ENCODE measurements at regions not wholly inside any gene's neighbourhood (a gene's known extent, or its start where the extent isn't known, plus 50 kb on each side); places are given as distances from the start of the nearest gene placed in this dataset.
A peak's percentile ranks its signal among the peaks of the same experiment; 100 is the strongest.
"Not testable (repeated sequence)": the region's sequence is repeated elsewhere in the genome, so short reads cannot be mapped to it uniquely, and the experiment has no call there.

DNA sequence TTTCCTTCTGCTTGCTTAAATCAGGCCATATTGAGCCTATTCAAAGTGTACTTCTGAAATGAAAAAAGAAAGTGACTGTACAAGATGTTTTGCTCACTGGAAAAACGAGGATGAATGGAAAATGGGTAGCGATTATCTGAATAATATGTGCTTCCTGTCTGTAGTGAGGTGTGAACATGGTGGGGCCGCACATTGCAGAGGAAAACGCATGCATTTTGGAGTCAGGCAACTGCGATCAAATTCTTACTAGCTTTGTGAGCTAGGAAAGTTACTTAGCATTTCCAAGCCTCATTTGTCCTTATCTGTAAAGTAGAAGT is 73.0 kb upstream of the PRSS3 start:
- no peak for TF ChIP-seq CTCF (IDR thresholded peaks at IDR 0.05)
- ATAC-seq (ENCODE audit: low FRiP score) (no peak), DNase-seq (ENCODE audit: low spot score) (no peak)

DNA sequence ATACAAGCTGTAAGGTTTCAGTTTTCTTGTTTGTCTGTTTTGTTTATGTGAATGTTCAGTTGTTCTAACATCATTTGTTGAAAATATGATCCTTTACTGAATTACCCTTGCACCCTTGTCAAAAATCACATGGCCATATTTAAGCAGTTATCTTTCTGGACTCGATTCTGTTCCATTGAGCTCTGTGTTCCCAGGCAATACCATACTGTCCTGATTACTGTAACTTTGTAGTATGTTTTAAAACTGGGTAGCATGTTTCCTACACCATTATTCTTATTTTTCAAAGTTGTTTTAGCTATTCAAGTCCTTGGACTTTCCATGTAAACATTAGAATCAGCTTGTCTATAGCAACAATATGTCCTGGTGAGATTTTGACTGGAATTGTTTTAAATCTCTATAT is 66.7 kb upstream of the PRSS3 start:
- no peak for DNase-seq (ENCODE audit: low spot score)
- no peak for TF ChIP-seq CTCF (IDR thresholded peaks at IDR 0.05)
- ATAC-seq (ENCODE audit: low FRiP score): no peak

DNA sequence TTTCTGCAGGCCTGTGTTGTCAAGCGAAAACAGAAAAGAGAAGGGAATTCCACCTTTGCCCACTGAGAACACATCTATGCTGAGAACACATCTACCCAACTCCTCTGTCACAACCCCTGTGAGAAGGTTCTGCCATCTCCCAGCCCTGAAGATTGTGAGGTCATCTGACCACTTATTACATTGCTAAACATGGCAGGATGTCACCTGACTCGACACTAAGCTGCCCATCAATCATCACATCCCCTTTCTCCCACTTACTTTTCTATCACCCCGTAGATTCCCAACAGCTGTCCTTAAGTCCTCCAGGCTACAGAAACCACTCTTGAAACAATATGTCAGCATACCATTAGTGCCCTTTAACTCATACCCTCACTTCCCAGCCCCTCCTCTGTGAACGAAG is 64.2 kb upstream of the PRSS3 start:
- DNase-seq (ENCODE audit: low spot score) (no peak), ATAC-seq (ENCODE audit: low FRiP score) (no peak)
- TF ChIP-seq CTCF (IDR thresholded peaks at IDR 0.05): no peak

GRCh38 chr9:33731625-33732024 is 63.7 kb upstream of the PRSS3 start:
- TF ChIP-seq CTCF (IDR thresholded peaks at IDR 0.05): no peak
- DNase-seq (ENCODE audit: low spot score) (no peak), ATAC-seq (ENCODE audit: low FRiP score) (no peak)

DNA sequence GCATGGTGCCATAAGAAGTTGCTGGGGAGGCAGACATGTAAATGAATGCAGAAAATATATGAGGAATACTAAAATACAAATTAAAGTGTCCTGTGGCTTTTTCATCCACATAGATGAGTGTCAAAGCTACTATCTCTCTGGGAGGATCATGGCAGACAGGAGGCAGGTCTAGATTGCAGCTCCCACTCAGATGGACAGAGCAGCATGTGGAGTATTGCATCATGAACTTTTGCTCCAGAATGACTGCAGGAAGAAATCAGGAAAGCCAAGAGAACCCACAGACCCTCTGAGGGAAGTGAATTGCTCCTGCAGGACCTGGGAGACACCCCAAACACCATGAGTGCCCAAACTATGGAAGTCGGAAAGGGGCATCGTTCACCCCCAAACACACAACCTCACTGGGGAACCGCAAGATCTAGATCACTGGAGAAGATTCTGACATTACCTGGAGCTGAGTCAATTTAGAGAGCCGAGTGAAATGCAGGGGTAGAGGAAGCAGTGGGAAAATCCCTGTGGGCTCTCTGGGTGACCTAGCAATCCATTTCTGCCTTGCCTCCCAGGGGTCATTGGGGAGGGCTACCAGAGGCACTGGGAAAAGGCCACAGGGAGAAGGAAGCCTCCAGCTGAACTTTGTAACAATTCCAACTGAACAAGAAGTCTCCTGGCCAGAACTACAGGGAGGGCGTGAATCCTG is 61.0 kb upstream of the PRSS3 start:
- ATAC-seq (ENCODE audit: low FRiP score); DNase-seq (ENCODE audit: low spot score): not testable (repeated sequence)

- not testable (repeated sequence) for DNase-seq (ENCODE audit: low spot score); ATAC-seq (ENCODE audit: low FRiP score)
Observed at GRCh38 chr9:33734941-33735835, 60.2 kb upstream of the PRSS3 start.

GRCh38 chr9:33737811-33738606 is 57.4 kb upstream of the PRSS3 start:
- DNase-seq (ENCODE audit: low spot score) (no peak), ATAC-seq (ENCODE audit: low FRiP score) (peak; percentile 62)
- TF ChIP-seq CTCF (IDR thresholded peaks at IDR 0.05): no peak

Measured in omental fat pad (tissue), 3 donors.